ENCODE measurements at regions not wholly inside any gene's neighbourhood (a gene's known extent, or its start where the extent isn't known, plus 50 kb on each side); places are given as distances from the start of the nearest gene placed in this dataset.
"Not testable (repeated sequence)": the region's sequence is repeated elsewhere in the genome, so short reads cannot be mapped to it uniquely, and the experiment has no call there.

DNA sequence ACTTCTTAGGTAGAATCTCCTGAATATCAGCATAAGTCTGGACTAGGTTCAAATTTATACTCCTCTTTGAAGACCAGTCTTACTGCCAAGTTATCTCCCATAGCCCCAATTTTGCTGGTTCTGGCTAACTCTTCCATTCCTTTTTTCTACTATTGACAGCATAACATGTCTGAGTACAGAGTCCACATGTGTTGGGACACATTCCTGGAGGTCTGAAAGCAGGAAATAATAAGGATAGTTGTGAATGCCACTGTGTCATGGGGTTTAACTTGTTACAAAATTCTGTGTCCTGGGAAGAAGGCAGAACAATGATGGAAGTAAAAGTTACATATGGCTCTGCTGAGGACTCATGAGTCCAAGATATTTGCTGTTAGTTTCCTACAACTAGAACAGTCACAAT lies 57.4 kb upstream of the ZBTB20 start:
- TF ChIP-seq MYC (IDR thresholded peaks at IDR 0.05; ENCODE audit: low read depth, low read length): no peak
- TF ChIP-seq, protein P1, sequence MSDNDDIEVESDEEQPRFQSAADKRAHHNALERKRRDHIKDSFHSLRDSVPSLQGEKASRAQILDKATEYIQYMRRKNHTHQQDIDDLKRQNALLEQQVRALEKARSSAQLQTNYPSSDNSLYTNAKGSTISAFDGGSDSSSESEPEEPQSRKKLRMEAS (IDR thresholded peaks at IDR 0.05; ENCODE audit: low read depth, low read length): no peak
- TF ChIP-seq, protein P2, sequence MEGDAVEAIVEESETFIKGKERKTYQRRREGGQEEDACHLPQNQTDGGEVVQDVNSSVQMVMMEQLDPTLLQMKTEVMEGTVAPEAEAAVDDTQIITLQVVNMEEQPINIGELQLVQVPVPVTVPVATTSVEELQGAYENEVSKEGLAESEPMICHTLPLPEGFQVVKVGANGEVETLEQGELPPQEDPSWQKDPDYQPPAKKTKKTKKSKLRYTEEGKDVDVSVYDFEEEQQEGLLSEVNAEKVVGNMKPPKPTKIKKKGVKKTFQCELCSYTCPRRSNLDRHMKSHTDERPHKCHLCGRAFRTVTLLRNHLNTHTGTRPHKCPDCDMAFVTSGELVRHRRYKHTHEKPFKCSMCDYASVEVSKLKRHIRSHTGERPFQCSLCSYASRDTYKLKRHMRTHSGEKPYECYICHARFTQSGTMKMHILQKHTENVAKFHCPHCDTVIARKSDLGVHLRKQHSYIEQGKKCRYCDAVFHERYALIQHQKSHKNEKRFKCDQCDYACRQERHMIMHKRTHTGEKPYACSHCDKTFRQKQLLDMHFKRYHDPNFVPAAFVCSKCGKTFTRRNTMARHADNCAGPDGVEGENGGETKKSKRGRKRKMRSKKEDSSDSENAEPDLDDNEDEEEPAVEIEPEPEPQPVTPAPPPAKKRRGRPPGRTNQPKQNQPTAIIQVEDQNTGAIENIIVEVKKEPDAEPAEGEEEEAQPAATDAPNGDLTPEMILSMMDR (IDR thresholded peaks at IDR 0.05; ENCODE audit: low read depth, low read length): no peak
- no peak for TF ChIP-seq POLR2A (IDR thresholded peaks at IDR 0.05; ENCODE audit: extremely low read depth, insufficient read length)
- H3K4me3 ChIP-seq (ENCODE audit: low read depth, low read length): no peak overlapping the region
- no peak for DNase-seq (ENCODE audit: low read depth)

DNA sequence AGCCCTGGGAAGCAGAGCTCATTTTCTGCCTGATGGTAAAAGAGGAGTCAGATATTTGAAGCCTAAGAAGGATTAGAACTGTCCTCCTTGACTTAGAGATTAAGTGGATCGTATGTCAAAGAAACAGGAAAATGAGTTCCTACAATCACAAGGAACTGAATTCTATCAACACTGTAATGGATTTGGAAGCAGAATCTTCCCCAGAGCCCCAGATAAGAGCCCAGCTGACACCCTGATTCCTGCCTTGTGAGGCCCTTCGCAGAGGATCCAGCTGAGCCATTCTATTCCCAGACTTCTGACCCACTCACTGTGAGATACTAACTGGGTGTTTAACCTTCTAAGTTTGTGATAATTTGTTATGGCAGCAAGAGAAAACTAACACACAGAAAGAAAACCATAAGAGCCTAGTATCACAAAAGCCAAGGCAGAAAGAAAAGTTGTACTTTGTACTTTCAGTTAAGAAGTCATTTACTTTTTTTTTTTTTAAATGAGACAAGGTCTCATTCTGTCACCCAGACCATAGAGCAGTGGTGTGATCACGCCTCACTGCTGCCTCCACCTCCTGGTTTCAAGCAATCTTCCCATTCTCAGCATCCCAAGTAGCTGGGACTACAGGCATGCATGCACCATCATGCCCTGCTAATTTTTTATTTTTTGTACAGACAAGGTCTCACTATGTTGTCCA lies 61.1 kb upstream of the ZBTB20 start:
- no peak for DNase-seq (ENCODE audit: low read depth)
- no peak overlapping the region for H3K4me3 ChIP-seq (ENCODE audit: low read depth, low read length)
- TF ChIP-seq POLR2A (IDR thresholded peaks at IDR 0.05; ENCODE audit: extremely low read depth, insufficient read length): no peak
- TF ChIP-seq, protein P1 (IDR thresholded peaks at IDR 0.05; ENCODE audit: low read depth, low read length): no peak

DNA sequence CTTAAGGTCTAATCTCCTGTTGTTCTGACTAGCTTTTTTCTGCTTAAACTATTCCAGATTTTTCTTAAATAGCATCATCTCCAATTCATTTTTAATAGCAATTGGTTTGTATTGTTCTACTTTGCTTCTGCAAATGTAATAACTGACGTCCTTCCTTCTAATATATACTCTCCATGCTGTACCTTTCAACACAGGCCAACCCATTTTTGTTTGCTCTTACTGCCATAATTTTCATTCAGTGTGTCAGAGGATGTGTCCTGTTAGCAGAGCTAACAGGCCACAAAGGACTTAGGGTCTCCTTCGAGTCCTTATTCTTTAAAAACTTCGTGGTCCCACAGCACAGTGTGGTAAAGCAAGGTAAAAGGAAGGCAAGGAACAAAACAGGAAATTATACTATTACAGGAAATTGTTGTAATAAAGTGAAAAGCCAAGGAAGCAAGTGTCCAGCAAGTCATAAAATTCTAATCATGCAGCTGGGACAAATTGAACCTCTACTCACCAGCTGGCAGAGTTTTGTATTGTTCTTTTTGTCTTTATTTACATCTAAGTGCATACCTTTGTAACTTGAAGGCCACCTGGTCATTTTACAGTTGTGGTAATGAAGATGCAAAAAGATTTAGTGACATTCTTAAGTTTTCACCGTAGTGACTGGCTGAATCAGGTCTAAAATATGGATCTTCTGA lies 64.9 kb upstream of the ZBTB20 start:
- TF ChIP-seq, protein P2 (IDR thresholded peaks at IDR 0.05; ENCODE audit: low read depth, low read length): no peak
- TF ChIP-seq POLR2A (IDR thresholded peaks at IDR 0.05; ENCODE audit: extremely low read depth, insufficient read length) (no peak), MYC (IDR thresholded peaks at IDR 0.05; ENCODE audit: low read depth, low read length) (no peak)
- TF ChIP-seq, protein P1 (IDR thresholded peaks at IDR 0.05; ENCODE audit: low read depth, low read length): no peak
- no peak for DNase-seq (ENCODE audit: low read depth)

DNA sequence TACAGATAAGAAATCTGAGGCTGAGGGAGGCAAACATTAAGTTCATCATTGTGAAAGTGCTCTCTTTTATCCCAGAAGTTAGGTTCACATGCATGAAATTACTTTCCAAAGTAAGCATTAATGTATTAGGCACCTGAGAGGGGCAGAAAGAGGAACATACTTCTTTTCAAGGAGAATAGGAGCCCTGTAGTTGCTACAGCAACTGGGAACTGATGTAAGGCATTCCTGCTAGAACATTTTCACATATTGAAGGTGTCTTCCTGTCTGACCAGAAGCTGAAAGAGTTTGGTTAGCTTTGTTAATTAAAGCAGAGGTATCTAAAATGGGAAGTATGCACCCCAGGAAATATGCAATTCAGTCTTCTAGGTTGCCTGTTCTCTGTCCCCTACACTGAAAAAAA lies 65.5 kb upstream of the ZBTB20 start:
- H3K4me3 ChIP-seq (ENCODE audit: low read depth, low read length): no peak overlapping the region
- TF ChIP-seq, protein P1 (IDR thresholded peaks at IDR 0.05; ENCODE audit: low read depth, low read length): no peak
- TF ChIP-seq POLR2A (IDR thresholded peaks at IDR 0.05; ENCODE audit: extremely low read depth, insufficient read length) (no peak), MYC (IDR thresholded peaks at IDR 0.05; ENCODE audit: low read depth, low read length) (no peak)
- TF ChIP-seq, protein P2 (IDR thresholded peaks at IDR 0.05; ENCODE audit: low read depth, low read length): no peak
- DNase-seq (ENCODE audit: low read depth): no peak

More for the DNA sequence above, 64.9 kb upstream of the ZBTB20 start:
- H3K4me3 ChIP-seq (ENCODE audit: low read depth, low read length): no peak overlapping the region

DNA sequence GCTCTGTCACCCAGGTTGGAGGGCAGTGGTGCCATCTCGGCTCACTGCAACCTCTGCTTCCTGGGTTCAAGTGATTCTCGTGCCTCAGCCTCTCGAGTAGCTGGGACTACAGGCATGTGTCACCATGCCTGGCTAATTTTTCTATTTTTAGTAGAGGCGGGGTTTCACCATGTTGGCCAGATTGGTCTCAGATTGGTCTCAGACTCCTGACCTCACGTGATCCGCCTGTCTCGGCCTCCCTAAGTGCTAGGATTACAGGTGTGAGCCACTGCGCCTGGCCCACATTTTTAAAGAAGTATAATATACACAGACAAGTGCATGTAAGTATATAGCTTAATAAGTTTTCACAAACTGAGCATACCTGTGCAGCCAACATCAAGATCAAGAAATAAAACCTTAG lies 66.0 kb upstream of the ZBTB20 start:
- H3K4me3 ChIP-seq (ENCODE audit: low read depth, low read length): not testable (repeated sequence)

DNA sequence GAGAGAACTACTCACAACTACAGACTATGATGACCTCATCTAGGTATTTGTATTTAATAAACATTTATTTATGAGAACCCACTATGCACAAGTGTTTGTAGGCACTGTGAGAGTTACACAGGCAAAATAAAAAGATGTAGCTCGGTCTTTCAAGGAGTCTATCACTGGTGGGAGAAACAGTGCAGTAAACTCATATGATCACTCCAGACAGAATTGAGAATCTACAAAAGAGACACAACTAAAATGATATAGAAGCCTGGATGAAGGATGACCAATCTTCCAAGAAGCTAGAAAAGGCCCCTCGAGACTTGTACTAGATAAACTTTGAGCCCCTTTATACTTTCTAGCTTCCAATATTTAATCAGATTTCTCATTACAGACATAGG lies 70.2 kb upstream of the ZBTB20 start:
- no peak for DNase-seq (ENCODE audit: low read depth)
- TF ChIP-seq, protein P2 (IDR thresholded peaks at IDR 0.05; ENCODE audit: low read depth, low read length): no peak
- TF ChIP-seq, protein P1 (IDR thresholded peaks at IDR 0.05; ENCODE audit: low read depth, low read length): no peak
- TF ChIP-seq POLR2A (IDR thresholded peaks at IDR 0.05; ENCODE audit: extremely low read depth, insufficient read length) (no peak), MYC (IDR thresholded peaks at IDR 0.05; ENCODE audit: low read depth, low read length) (no peak)
- no peak overlapping the region for H3K4me3 ChIP-seq (ENCODE audit: low read depth, low read length)

More for the DNA sequence above, 66.0 kb upstream of the ZBTB20 start:
- DNase-seq (ENCODE audit: low read depth): not testable (repeated sequence)
